PC-3 (cell line): ENCODE measurements at regions not wholly inside any gene's neighbourhood (a gene's known extent, or its start where the extent isn't known, plus 50 kb on each side); places are given as distances from the start of the nearest gene placed in this dataset.

Experiments
- ATAC-seq: fragments of 200-7000 bp; cut with Tn5 transposase; 2 replicates; pipeline ENCODE4 v1.9.1; 2020; ENCODE audit warnings: mild to moderate bottlenecking, moderate library complexity
- BruUV-seq: library from RNA; stranded (reverse); fragments of 400-500 nt; replicated peaks from 2 replicates; lab custom pipeline; 2021; lab: Mats Ljungman, UMichigan
- CTCF ChIA-PET: fragments of 300-600 bp; sonication (Branson Sonifier 250); formaldehyde crosslinking; loops from one replicate; lab custom pipeline; 2022; ENCODE audit warnings: antibody characterized with exemption; lab: Charles Lee
- POLR2A ChIA-PET: fragments of 300-600 bp; sonication (Branson Sonifier 250); formaldehyde crosslinking; loops from one replicate; lab custom pipeline; 2022; ENCODE audit warnings: antibody characterized with exemption; ENCODE audit not compliant: unreplicated experiment; lab: Charles Lee
- DNase-seq: peaks from one replicate; pipeline ENCODE4 v3.0.0-alpha.2; 2015
- H2AFZ ChIP-seq: fragments of 300-600 bp; sonication (generic); 2 replicates; pipeline ENCODE4 v1.6.0; 2016; ENCODE audit warnings: antibody characterized with exemption, low read length
- H3F3A ChIP-seq: fragments of 300-600 bp; sonication (generic); one replicate; pipeline ENCODE4 v1.6.0; 2017; ENCODE audit warnings: antibody characterized with exemption, low read length, control low read depth, mild to moderate bottlenecking; ENCODE audit not compliant: unreplicated experiment
- H3K27ac ChIP-seq: fragments of 300-600 bp; sonication (generic); 2 replicates; pipeline ENCODE4 v1.5.1; 2016; ENCODE audit warnings: mild to moderate bottlenecking, low read length
- H3K27me3 ChIP-seq: fragments of 300-600 bp; sonication (generic); 2 replicates; pipeline ENCODE4 v1.6.1; 2016; ENCODE audit warnings: low read length, mixed read lengths
- H3K36me3 ChIP-seq: fragments of 300-600 bp; sonication (generic); 2 replicates; pipeline ENCODE4 v1.6.1; 2016; ENCODE audit warnings: low read depth, mixed run types, low read length, mixed read lengths
- H3K4me1 ChIP-seq: fragments of 300-600 bp; sonication (generic); 2 replicates; pipeline ENCODE4 v1.5.1; 2016; ENCODE audit warnings: low read length; ENCODE audit not compliant: insufficient read depth
- H3K4me2 ChIP-seq: fragments of 300-600 bp; sonication (generic); 2 replicates; pipeline ENCODE4 v1.6.0; 2016; ENCODE audit warnings: low read length
- H3K4me3 ChIP-seq: fragments of 300-600 bp; sonication (generic); 2 replicates; pipeline ENCODE4 v1.5.1; 2016; ENCODE audit warnings: mild to moderate bottlenecking, low read length, mixed read lengths
- H3K79me2 ChIP-seq: fragments of 300-600 bp; sonication (generic); 2 replicates; pipeline ENCODE4 v1.6.1; 2017; ENCODE audit warnings: low read length, mixed read lengths
- H3K9ac ChIP-seq: fragments of 300-600 bp; sonication (generic); 2 replicates; pipeline ENCODE4 v1.6.0; 2016; ENCODE audit warnings: mild to moderate bottlenecking, low read length
- H3K9me2 ChIP-seq: fragments of 300-600 bp; sonication (generic); replicated peaks from 2 replicates; pipeline ENCODE4 v1.6.1; 2016; ENCODE audit warnings: mixed run types, low read length, mixed read lengths
- H3K9me3 ChIP-seq: fragments of 300-600 bp; sonication (generic); 2 replicates; pipeline ENCODE4 v1.6.1; 2016; ENCODE audit warnings: low read length, mixed read lengths
- H4K20me1 ChIP-seq: fragments of 300-600 bp; sonication (generic); 2 replicates; pipeline ENCODE4 v1.6.1; 2016; ENCODE audit warnings: low read length, mixed read lengths
- EZH2 ChIP-seq: fragments of 300-600 bp; sonication (generic); IDR thresholded peaks from one replicate; pipeline ENCODE4 v1.6.1; 2017; ENCODE audit warnings: antibody characterized with exemption, mild to moderate bottlenecking, low read length; ENCODE audit not compliant: unreplicated experiment
- EZH2phosphoT487 ChIP-seq: fragments of 300-600 bp; sonication (generic); IDR thresholded peaks from 2 replicates; pipeline ENCODE4 v1.6.1; 2018; ENCODE audit warnings: mild to moderate bottlenecking, antibody characterized with exemption, low read length, borderline replicate concordance
- intact Hi-C: fragments of 100-400 bp; cut with micrococcal nuclease; formaldehyde crosslinking; loops from 2 replicates; pipeline ENCODE4 v1.9.0; 2023
- TF ChIP-seq, protein P1 (sequence below): fragments of 300-600 bp; sonication (generic); conservative IDR thresholded peaks from 2 replicates; pipeline ENCODE4 v1.5.1; 2017; ENCODE audit warnings: antibody characterized with exemption, low read depth, mild to moderate bottlenecking, low read length

DNA sequence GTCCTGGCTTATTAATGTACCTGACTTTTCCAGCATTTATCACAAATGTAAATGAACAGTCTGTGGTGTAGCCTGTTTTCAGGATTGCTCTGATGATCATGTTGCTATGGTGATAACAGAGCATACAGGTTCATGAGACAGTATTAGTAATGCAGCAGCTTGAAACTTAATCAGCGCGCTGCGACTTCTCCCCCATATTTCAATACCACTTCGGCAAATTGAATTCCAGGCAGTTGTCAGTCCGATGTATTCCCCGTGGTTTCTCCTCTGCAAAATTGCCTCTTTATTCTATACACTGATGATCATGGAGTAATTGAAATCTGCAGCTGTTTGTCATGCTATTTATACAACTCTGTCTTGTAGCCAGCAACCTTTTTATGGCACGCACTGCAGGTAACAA, 239.3 kb downstream of the C4orf33 start:
- no peak for DNase-seq
- CTCF ChIA-PET = no interaction called here
- no peaks in the 10 kb centered on the region for H3K36me3 ChIP-seq

DNA sequence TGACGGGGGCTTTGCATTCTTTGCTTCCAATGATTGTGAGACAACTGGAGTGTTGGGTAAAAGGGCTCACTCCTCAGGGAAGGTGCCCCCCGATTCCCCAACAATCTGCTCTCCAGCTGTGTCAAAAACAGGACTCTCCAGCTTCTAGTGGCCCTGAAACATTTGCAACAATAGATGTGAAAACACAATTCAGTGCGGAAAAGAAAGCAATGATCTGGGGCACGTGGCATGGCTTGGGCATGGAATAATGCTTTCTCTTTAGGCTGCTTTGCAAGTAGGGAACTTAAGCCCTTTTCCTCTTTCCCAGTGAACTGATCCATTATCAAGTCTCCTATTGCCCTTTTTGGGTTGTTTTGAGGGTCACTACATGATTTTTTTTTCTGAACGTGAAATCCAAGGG, 239.9 kb downstream of the C4orf33 start:
- ATAC-seq (no peak), DNase-seq (no peak)
- no peak overlapping the region for H3K4me2 ChIP-seq
- H3K79me2 ChIP-seq = no peaks in the 10 kb centered on the region
- peaks cover 22% of the 10 kb centered on the region for H3K4me1 ChIP-seq
- H3K9ac ChIP-seq = no peak overlapping the region
- H3K36me3 ChIP-seq = no peaks in the 10 kb centered on the region
- H3K27me3 ChIP-seq = no peaks in the 10 kb centered on the region
- POLR2A ChIA-PET = no interaction called here
- no peak overlapping the region for H3K4me3 ChIP-seq
- no peaks in the 10 kb centered on the region for H4K20me1 ChIP-seq
- H3F3A ChIP-seq = no peaks in the 10 kb centered on the region
- no peaks in the 10 kb centered on the region for H3K9me2 ChIP-seq
- intact Hi-C loops = no loop called here
- CTCF ChIA-PET = no interaction called here
- H3K9me3 ChIP-seq = no peaks in the 10 kb centered on the region
- TF ChIP-seq, protein P1, sequence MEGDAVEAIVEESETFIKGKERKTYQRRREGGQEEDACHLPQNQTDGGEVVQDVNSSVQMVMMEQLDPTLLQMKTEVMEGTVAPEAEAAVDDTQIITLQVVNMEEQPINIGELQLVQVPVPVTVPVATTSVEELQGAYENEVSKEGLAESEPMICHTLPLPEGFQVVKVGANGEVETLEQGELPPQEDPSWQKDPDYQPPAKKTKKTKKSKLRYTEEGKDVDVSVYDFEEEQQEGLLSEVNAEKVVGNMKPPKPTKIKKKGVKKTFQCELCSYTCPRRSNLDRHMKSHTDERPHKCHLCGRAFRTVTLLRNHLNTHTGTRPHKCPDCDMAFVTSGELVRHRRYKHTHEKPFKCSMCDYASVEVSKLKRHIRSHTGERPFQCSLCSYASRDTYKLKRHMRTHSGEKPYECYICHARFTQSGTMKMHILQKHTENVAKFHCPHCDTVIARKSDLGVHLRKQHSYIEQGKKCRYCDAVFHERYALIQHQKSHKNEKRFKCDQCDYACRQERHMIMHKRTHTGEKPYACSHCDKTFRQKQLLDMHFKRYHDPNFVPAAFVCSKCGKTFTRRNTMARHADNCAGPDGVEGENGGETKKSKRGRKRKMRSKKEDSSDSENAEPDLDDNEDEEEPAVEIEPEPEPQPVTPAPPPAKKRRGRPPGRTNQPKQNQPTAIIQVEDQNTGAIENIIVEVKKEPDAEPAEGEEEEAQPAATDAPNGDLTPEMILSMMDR = no peak
- TF ChIP-seq EZH2 (no peak), EZH2phosphoT487 (no peak)
- H3K27ac ChIP-seq = no peak overlapping the region
- BruUV-seq = no TSS peak
- no peak overlapping the region for H2AFZ ChIP-seq

More for the DNA sequence above, 239.3 kb downstream of the C4orf33 start:
- H3F3A ChIP-seq = no peaks in the 10 kb centered on the region
- H3K9me2 ChIP-seq = no peaks in the 10 kb centered on the region
- no peaks in the 10 kb centered on the region for H3K79me2 ChIP-seq
- intact Hi-C loops = no loop called here
- no peak overlapping the region for H2AFZ ChIP-seq
- H3K4me3 ChIP-seq = no peak overlapping the region
- peak overlapping the region; percentile 46 for H3K27ac ChIP-seq
- no TSS peak for BruUV-seq
- H3K4me2 ChIP-seq = no peak overlapping the region
- peaks cover 22% of the 10 kb centered on the region for H3K4me1 ChIP-seq
- no peaks in the 10 kb centered on the region for H4K20me1 ChIP-seq
- H3K9me3 ChIP-seq = no peaks in the 10 kb centered on the region
- TF ChIP-seq EZH2phosphoT487 (no peak), EZH2 (no peak)
- TF ChIP-seq, protein P1 = no peak
- H3K27me3 ChIP-seq = no peaks in the 10 kb centered on the region
- no peak for ATAC-seq
- H3K9ac ChIP-seq = 0 out of 2 replicates have a peak overlapping the region, but pooled peaks have one; percentile 2
- POLR2A ChIA-PET = no interaction called here

DNA sequence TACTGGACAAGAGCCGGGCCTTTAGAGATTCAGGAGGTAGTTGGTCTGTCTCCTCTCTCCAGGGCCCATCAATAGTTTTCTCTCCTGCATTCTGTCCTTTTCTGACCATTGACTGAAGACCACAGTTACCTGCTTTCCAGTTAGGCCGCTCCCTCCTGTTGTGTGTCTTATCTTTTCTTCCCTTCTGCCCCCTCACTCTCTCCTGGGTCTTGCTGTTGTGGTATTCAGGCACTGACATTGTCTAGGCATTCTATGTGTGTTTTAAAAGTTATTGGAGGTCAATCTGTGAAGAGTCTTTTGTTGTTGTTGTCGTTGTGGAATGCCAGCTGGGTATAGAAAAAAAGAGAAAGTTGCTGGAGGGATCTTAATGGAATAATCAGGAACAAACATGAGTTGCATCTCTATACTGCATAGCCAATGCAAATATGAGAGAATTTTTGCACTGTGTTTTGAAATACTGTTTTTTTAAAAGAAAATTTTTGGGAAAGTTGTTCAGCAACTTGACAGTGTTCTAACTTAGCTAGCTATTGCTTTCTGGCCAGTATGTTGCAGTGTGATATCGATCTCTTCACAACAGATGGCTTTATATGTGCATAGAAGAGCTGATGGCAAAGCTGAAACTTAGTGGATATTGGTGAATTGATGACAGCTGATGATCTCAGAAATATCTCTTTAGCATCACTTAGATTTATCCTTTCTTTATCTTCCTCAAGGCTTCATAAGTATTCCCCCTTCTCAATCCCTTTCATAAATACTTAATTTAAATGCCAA, 240.7 kb downstream of the C4orf33 start:
- no peak overlapping the region for H3K4me2 ChIP-seq
- H3K4me3 ChIP-seq = no peak overlapping the region
- no peaks in the 10 kb centered on the region for H3K9me3 ChIP-seq
- no TSS peak for BruUV-seq
- no peaks in the 10 kb centered on the region for H3K36me3 ChIP-seq
- H3K27me3 ChIP-seq = no peaks in the 10 kb centered on the region
- H3K79me2 ChIP-seq = no peaks in the 10 kb centered on the region
- DNase-seq = no peak
- ATAC-seq = no peak
- H2AFZ ChIP-seq = no peak overlapping the region
- intact Hi-C loops = no loop called here
- H3F3A ChIP-seq = no peaks in the 10 kb centered on the region
- H3K9ac ChIP-seq = no peak overlapping the region
- H3K9me2 ChIP-seq = no peaks in the 10 kb centered on the region
- CTCF ChIA-PET = no interaction called here
- H4K20me1 ChIP-seq = no peaks in the 10 kb centered on the region
- POLR2A ChIA-PET = no interaction called here
- H3K4me1 ChIP-seq = peaks cover 22% of the 10 kb centered on the region
- H3K27ac ChIP-seq = no peak overlapping the region
- TF ChIP-seq, protein P1 = no peak
- TF ChIP-seq EZH2phosphoT487 = no peak
- TF ChIP-seq EZH2 = no peak
